HG03159 (cell line): ENCODE measurements at regions not wholly inside any gene's neighbourhood (a gene's known extent, or its start where the extent isn't known, plus 50 kb on each side); places are given as distances from the start of the nearest gene placed in this dataset.
A peak's percentile ranks its signal among the peaks of the same experiment; 100 is the strongest.
"Not testable (repeated sequence)": the region's sequence is repeated elsewhere in the genome, so short reads cannot be mapped to it uniquely, and the experiment has no call there.

Source experiments
- ATAC-seq: cut with Tn5 transposase; IDR thresholded peaks from one replicate; pipeline ENCODE4 v1.9.1; 2021; ENCODE audit warnings: mild to moderate bottlenecking, moderate library complexity; ENCODE audit not compliant: unreplicated experiment

- no peak for ATAC-seq
Measured at GRCh38 chr15:56812221-56812620, 78.9 kb upstream of the ZNF280D start.

GRCh38 chr15:56811586-56811985 lies 78.3 kb upstream of the ZNF280D start:
- ATAC-seq, result no peak

GRCh38 chr15:56808160-56808559 lies 74.9 kb upstream of the ZNF280D start:
- no peak for ATAC-seq

GRCh38 chr15:56806148-56806536 lies 72.8 kb upstream of the ZNF280D start:
- ATAC-seq, result no peak

GRCh38 chr15:56805466-56806147 lies 72.3 kb upstream of the ZNF280D start:
- ATAC-seq, result no peak

- no peak for ATAC-seq
Measured at GRCh38 chr15:56804938-56805337, 71.6 kb upstream of the ZNF280D start.

GRCh38 chr15:56804279-56804678 lies 71.0 kb upstream of the ZNF280D start:
- no peak for ATAC-seq

- no peak for ATAC-seq
Measured at GRCh38 chr15:56802161-56802560, 68.9 kb upstream of the ZNF280D start.

GRCh38 chr15:56798639-56799038 lies 65.3 kb upstream of the ZNF280D start:
- peak; percentile 72 for ATAC-seq

GRCh38 chr15:56797720-56798275 lies 64.5 kb upstream of the ZNF280D start:
- no peak for ATAC-seq

GRCh38 chr15:56795502-56795901 lies 62.2 kb upstream of the ZNF280D start:
- ATAC-seq, result no peak

- ATAC-seq, result no peak
Measured at GRCh38 chr15:56794553-56795329, 61.4 kb upstream of the ZNF280D start.

- no peak for ATAC-seq
Measured at GRCh38 chr15:56794165-56794552, 60.9 kb upstream of the ZNF280D start.

GRCh38 chr15:56792211-56792610 lies 58.9 kb upstream of the ZNF280D start:
- no peak for ATAC-seq

- ATAC-seq, result not testable (repeated sequence)
Measured at GRCh38 chr15:56791521-56791920, 58.2 kb upstream of the ZNF280D start.

- ATAC-seq, result no peak
Measured at GRCh38 chr15:56788359-56788758, 55.0 kb upstream of the ZNF280D start.

- no peak for ATAC-seq
Measured at GRCh38 chr15:56786966-56787365, 53.7 kb upstream of the ZNF280D start.

- ATAC-seq, result no peak
Measured at GRCh38 chr15:56783857-56784661, 50.8 kb upstream of the ZNF280D start.

GRCh38 chr15:56783156-56783856 lies 50.0 kb upstream of the ZNF280D start:
- no peak for ATAC-seq
